ENCODE measurements at regions not wholly inside any gene's neighbourhood (a gene's known extent, or its start where the extent isn't known, plus 50 kb on each side); places are given as distances from the start of the nearest gene placed in this dataset.

- Histone ChIP-seq H3K4me1 (ENCODE audit: control insufficient read depth in 2 of 2, insufficient read depth in 1 of 2, low read depth in 1 of 2, low read length in 2 of 2) (peaks cover 0 to 7% of the 10 kb centered on the region in 2 donors), H2BK12ac (ENCODE audit: low read length) (no peak overlapping the region), H3K27ac (replicated peaks; ENCODE audit: low read length) (no peak overlapping the region), H3K18ac (ENCODE audit: low read length) (no peak overlapping the region), H3K9me3 (replicated peaks in 1 of 2; ENCODE audit: control insufficient read depth in 2 of 2, insufficient read depth in 1 of 2, low read depth in 1 of 2, low read length in 2 of 2) (no peaks in the 10 kb centered on the region), H3K36me3 (replicated peaks in 1 of 2; ENCODE audit: control insufficient read depth in 2 of 2, insufficient read depth in 2 of 2, low read length in 2 of 2) (no peaks in the 10 kb centered on the region), H3K4me2 (ENCODE audit: insufficient read depth, low read length, poor library complexity, severe bottlenecking) (no peak overlapping the region), H3K4me3 (ENCODE audit: low read length in 2 of 2) (no peak overlapping the region), H2BK120ac (ENCODE audit: low read depth, low read length) (no peak overlapping the region), H2BK15ac (ENCODE audit: low read length) (no peak overlapping the region), H2AFZ (ENCODE audit: low read length) (no peak overlapping the region), H3K4ac (ENCODE audit: low read length) (no peak overlapping the region), H3K23ac (ENCODE audit: low read depth, low read length, poor library complexity) (no peak overlapping the region), H2BK5ac (ENCODE audit: low read length) (no peak overlapping the region), H2AK5ac (ENCODE audit: low read depth, low read length) (no peak overlapping the region), H3K9ac (ENCODE audit: low read depth, low read length, poor library complexity) (no peak overlapping the region), H3K14ac (ENCODE audit: low read length) (no peak overlapping the region), H3K79me1 (ENCODE audit: low read depth, low read length) (no peaks in the 10 kb centered on the region), H4K8ac (ENCODE audit: low read depth, low read length) (no peak overlapping the region), H4K91ac (ENCODE audit: low read depth, low read length, poor library complexity) (no peak overlapping the region), H3K27me3 (ENCODE audit: control insufficient read depth in 3 of 3, insufficient read depth in 3 of 3, low read depth in 1 of 3, low read length in 3 of 3) (no peaks in the 10 kb centered on the region)
- DNase-seq (ENCODE audit: low spot score), result no peak
- no CpG with 5 or more reads among the region's 5 CpGs for WGBS, 2 donors (ENCODE audit: extremely low coverage in 2 of 2, insufficient read length in 2 of 2, insufficient replicate concordance in 1 of 2)
Observed at GRCh38 chr12:66059666-66060065, 70.9 kb downstream of the LLPH start.

GRCh38 chr12:66058554-66058953, 72.0 kb downstream of the LLPH start:
- WGBS, 2 donors (ENCODE audit: extremely low coverage in 2 of 2, insufficient read length in 2 of 2, insufficient replicate concordance in 1 of 2), result no CpG with 5 or more reads among the region's 3 CpGs
- Histone ChIP-seq H3K4me2 (ENCODE audit: insufficient read depth, low read length, poor library complexity, severe bottlenecking) (no peak overlapping the region), H3K4me3 (ENCODE audit: low read length in 2 of 2) (no peak overlapping the region), H3K18ac (ENCODE audit: low read length) (no peak overlapping the region), H4K91ac (ENCODE audit: low read depth, low read length, poor library complexity) (no peak overlapping the region), H3K14ac (ENCODE audit: low read length) (no peak overlapping the region), H3K23ac (ENCODE audit: low read depth, low read length, poor library complexity) (no peak overlapping the region), H3K4me1 (ENCODE audit: control insufficient read depth in 2 of 2, insufficient read depth in 1 of 2, low read depth in 1 of 2, low read length in 2 of 2) (peaks cover 0 to 7% of the 10 kb centered on the region in 2 donors), H3K9me3 (replicated peaks in 1 of 2; ENCODE audit: control insufficient read depth in 2 of 2, insufficient read depth in 1 of 2, low read depth in 1 of 2, low read length in 2 of 2) (no peaks in the 10 kb centered on the region), H3K9ac (ENCODE audit: low read depth, low read length, poor library complexity) (no peak overlapping the region), H3K36me3 (replicated peaks in 1 of 2; ENCODE audit: control insufficient read depth in 2 of 2, insufficient read depth in 2 of 2, low read length in 2 of 2) (no peaks in the 10 kb centered on the region), H3K27me3 (ENCODE audit: control insufficient read depth in 3 of 3, insufficient read depth in 3 of 3, low read depth in 1 of 3, low read length in 3 of 3) (no peaks in the 10 kb centered on the region), H2BK12ac (ENCODE audit: low read length) (no peak overlapping the region), H4K8ac (ENCODE audit: low read depth, low read length) (no peak overlapping the region), H2BK120ac (ENCODE audit: low read depth, low read length) (no peak overlapping the region), H2BK5ac (ENCODE audit: low read length) (no peak overlapping the region), H3K27ac (replicated peaks; ENCODE audit: low read length) (no peak overlapping the region), H3K4ac (ENCODE audit: low read length) (no peak overlapping the region), H2AK5ac (ENCODE audit: low read depth, low read length) (no peak overlapping the region), H2AFZ (ENCODE audit: low read length) (no peak overlapping the region), H2BK15ac (ENCODE audit: low read length) (no peak overlapping the region), H3K79me1 (ENCODE audit: low read depth, low read length) (no peaks in the 10 kb centered on the region)
- DNase-seq (ENCODE audit: low spot score), result no peak

- WGBS, 2 donors (ENCODE audit: extremely low coverage in 2 of 2, insufficient read length in 2 of 2, insufficient replicate concordance in 1 of 2), result no CpG with 5 or more reads among the region's 2 CpGs
- no peak overlapping the region for H3K4me3 ChIP-seq (ENCODE audit: low read length in 2 of 2)
- no peak overlapping the region for H4K8ac ChIP-seq (ENCODE audit: low read depth, low read length)
- no peak overlapping the region for H3K27ac ChIP-seq (replicated peaks; ENCODE audit: low read length)
- no peak overlapping the region for H3K18ac ChIP-seq (ENCODE audit: low read length)
- no peak for DNase-seq (ENCODE audit: low spot score)
- no peak overlapping the region for H3K4ac ChIP-seq (ENCODE audit: low read length)
- H2BK5ac ChIP-seq (ENCODE audit: low read length), result no peak overlapping the region
- H3K23ac ChIP-seq (ENCODE audit: low read depth, low read length, poor library complexity), result no peak overlapping the region
- H3K36me3 ChIP-seq (replicated peaks in 1 of 2; ENCODE audit: control insufficient read depth in 2 of 2, insufficient read depth in 2 of 2, low read length in 2 of 2), result no peaks in the 10 kb centered on the region
- no peaks in the 10 kb centered on the region for H3K9me3 ChIP-seq (replicated peaks in 1 of 2; ENCODE audit: control insufficient read depth in 2 of 2, insufficient read depth in 1 of 2, low read depth in 1 of 2, low read length in 2 of 2)
- H2AK5ac ChIP-seq (ENCODE audit: low read depth, low read length), result no peak overlapping the region
- no peak overlapping the region for H3K9ac ChIP-seq (ENCODE audit: low read depth, low read length, poor library complexity)
- H2AFZ ChIP-seq (ENCODE audit: low read length), result no peak overlapping the region
- no peak overlapping the region for H2BK120ac ChIP-seq (ENCODE audit: low read depth, low read length)
- no peak overlapping the region for H3K4me2 ChIP-seq (ENCODE audit: insufficient read depth, low read length, poor library complexity, severe bottlenecking)
- no peak overlapping the region for H2BK15ac ChIP-seq (ENCODE audit: low read length)
- H3K79me1 ChIP-seq (ENCODE audit: low read depth, low read length), result no peaks in the 10 kb centered on the region
- no peak overlapping the region for H2BK12ac ChIP-seq (ENCODE audit: low read length)
- H3K4me1 ChIP-seq (ENCODE audit: control insufficient read depth in 2 of 2, insufficient read depth in 1 of 2, low read depth in 1 of 2, low read length in 2 of 2), result peaks cover 0 to 4% of the 10 kb centered on the region in 2 donors
- no peaks in the 10 kb centered on the region for H3K27me3 ChIP-seq (ENCODE audit: control insufficient read depth in 3 of 3, insufficient read depth in 3 of 3, low read depth in 1 of 3, low read length in 3 of 3)
- no peak overlapping the region for H4K91ac ChIP-seq (ENCODE audit: low read depth, low read length, poor library complexity)
- H3K14ac ChIP-seq (ENCODE audit: low read length), result no peak overlapping the region
Observed at GRCh38 chr12:66055837-66056319, 74.7 kb downstream of the LLPH start.

GRCh38 chr12:66052988-66053615, 77.4 kb downstream of the LLPH start:
- no peaks in the 10 kb centered on the region for H3K79me1 ChIP-seq (ENCODE audit: low read depth, low read length)
- no peak overlapping the region for H3K18ac ChIP-seq (ENCODE audit: low read length)
- no peak overlapping the region for H4K91ac ChIP-seq (ENCODE audit: low read depth, low read length, poor library complexity)
- H2BK120ac ChIP-seq (ENCODE audit: low read depth, low read length), result no peak overlapping the region
- no peaks in the 10 kb centered on the region for H3K27me3 ChIP-seq (ENCODE audit: control insufficient read depth in 3 of 3, insufficient read depth in 3 of 3, low read depth in 1 of 3, low read length in 3 of 3)
- no peak overlapping the region for H2BK15ac ChIP-seq (ENCODE audit: low read length)
- H3K14ac ChIP-seq (ENCODE audit: low read length), result no peak overlapping the region
- H2AK5ac ChIP-seq (ENCODE audit: low read depth, low read length), result no peak overlapping the region
- no peak overlapping the region for H2AFZ ChIP-seq (ENCODE audit: low read length)
- no peak overlapping the region for H2BK5ac ChIP-seq (ENCODE audit: low read length)
- no peak for DNase-seq (ENCODE audit: low spot score)
- no peak overlapping the region for H4K8ac ChIP-seq (ENCODE audit: low read depth, low read length)
- H3K9me3 ChIP-seq (replicated peaks in 1 of 2; ENCODE audit: control insufficient read depth in 2 of 2, insufficient read depth in 1 of 2, low read depth in 1 of 2, low read length in 2 of 2), result no peaks in the 10 kb centered on the region
- H3K23ac ChIP-seq (ENCODE audit: low read depth, low read length, poor library complexity), result no peak overlapping the region
- no peak overlapping the region for H3K27ac ChIP-seq (replicated peaks; ENCODE audit: low read length)
- no peak overlapping the region for H3K4me3 ChIP-seq (ENCODE audit: low read length in 2 of 2)
- H3K4me2 ChIP-seq (ENCODE audit: insufficient read depth, low read length, poor library complexity, severe bottlenecking), result no peak overlapping the region
- no peak overlapping the region for H3K9ac ChIP-seq (ENCODE audit: low read depth, low read length, poor library complexity)
- no peak overlapping the region for H3K4ac ChIP-seq (ENCODE audit: low read length)
- no CpG with 5 or more reads among the region's 1 CpG for WGBS, 2 donors (ENCODE audit: extremely low coverage in 2 of 2, insufficient read length in 2 of 2, insufficient replicate concordance in 1 of 2)
- H3K36me3 ChIP-seq (replicated peaks in 1 of 2; ENCODE audit: control insufficient read depth in 2 of 2, insufficient read depth in 2 of 2, low read length in 2 of 2), result no peaks in the 10 kb centered on the region
- no peaks in the 10 kb centered on the region for H3K4me1 ChIP-seq (ENCODE audit: control insufficient read depth in 2 of 2, insufficient read depth in 1 of 2, low read depth in 1 of 2, low read length in 2 of 2)
- H2BK12ac ChIP-seq (ENCODE audit: low read length), result no peak overlapping the region

All from neuronal stem cell (in vitro differentiated cells).